ENCODE measurements at regions not wholly inside any gene's neighbourhood (a gene's known extent, or its start where the extent isn't known, plus 50 kb on each side); places are given as distances from the start of the nearest gene placed in this dataset.
A peak's percentile ranks its signal among the peaks of the same experiment; 100 is the strongest.

- DNase-seq (ENCODE audit: extremely low spot score, insufficient read length, low read depth) (no peak), FAIRE-seq (no peak)
Measured at GRCh38 chr9:71592400-71592799, 175.9 kb downstream of the CEMIP2 start.

GRCh38 chr9:71590362-71590761, 178.0 kb downstream of the CEMIP2 start:
- no peak for DNase-seq (ENCODE audit: extremely low spot score, insufficient read length, low read depth)

GRCh38 chr9:71589612-71590011, 178.7 kb downstream of the CEMIP2 start:
- no peak for DNase-seq (ENCODE audit: extremely low spot score, insufficient read length, low read depth)
- FAIRE-seq = no peak

More at GRCh38 chr9:71590362-71590761, 178.0 kb downstream of the CEMIP2 start:
- no peak for FAIRE-seq

GRCh38 chr9:71587576-71588362, 180.5 kb downstream of the CEMIP2 start:
- DNase-seq (ENCODE audit: extremely low spot score, insufficient read length, low read depth) (no peak), FAIRE-seq (no peak)

- DNase-seq (ENCODE audit: extremely low spot score, insufficient read length, low read depth) = no peak
- FAIRE-seq = no peak
Measured at GRCh38 chr9:71583792-71584191, 184.5 kb downstream of the CEMIP2 start.

DNA sequence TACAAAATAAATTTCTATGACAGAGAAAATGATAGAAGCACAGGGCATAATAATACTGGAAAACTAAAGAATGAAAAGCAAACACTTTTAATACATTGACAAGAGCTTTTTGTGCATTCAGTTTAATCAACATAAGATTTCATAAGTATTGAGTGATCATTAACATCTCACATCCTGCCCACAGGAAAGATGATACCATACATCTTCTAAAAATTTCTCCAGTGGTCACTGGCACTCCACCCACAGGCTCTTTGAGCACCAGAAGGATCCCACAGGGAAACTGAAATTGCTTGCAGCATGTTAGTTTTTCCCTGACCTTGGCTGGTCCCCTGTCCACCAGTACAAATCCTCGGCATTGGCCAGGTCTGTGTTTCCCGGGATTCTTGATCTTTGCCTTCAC, 186.0 kb downstream of the CEMIP2 start:
- no peak for DNase-seq (ENCODE audit: extremely low spot score, insufficient read length, low read depth)
- no peak for FAIRE-seq

- FAIRE-seq (no peak), DNase-seq (ENCODE audit: extremely low spot score, insufficient read length, low read depth) (no peak)
Measured at GRCh38 chr9:71581101-71581500, 187.2 kb downstream of the CEMIP2 start.

DNA sequence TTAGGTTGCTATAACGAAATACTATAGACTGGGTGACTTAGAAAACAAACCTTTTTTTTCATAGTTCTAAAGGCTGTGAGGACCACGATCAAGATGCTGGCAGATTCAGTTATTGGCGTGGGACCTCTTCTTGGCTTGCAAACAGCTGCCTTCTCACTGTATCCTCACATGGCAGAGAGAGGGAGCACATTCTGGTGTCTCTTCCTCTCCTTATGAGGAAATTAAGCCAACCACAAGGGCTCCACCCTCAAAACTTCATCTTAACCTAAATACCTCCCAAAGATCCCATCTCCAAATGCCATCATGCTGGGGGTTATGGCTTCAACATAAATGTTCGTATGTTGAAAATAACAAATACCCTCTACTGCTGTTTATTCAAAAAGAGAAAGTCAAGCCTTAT, 197.1 kb downstream of the CEMIP2 start:
- DNase-seq (ENCODE audit: extremely low spot score, insufficient read length, low read depth) (no peak), FAIRE-seq (no peak)

DNA sequence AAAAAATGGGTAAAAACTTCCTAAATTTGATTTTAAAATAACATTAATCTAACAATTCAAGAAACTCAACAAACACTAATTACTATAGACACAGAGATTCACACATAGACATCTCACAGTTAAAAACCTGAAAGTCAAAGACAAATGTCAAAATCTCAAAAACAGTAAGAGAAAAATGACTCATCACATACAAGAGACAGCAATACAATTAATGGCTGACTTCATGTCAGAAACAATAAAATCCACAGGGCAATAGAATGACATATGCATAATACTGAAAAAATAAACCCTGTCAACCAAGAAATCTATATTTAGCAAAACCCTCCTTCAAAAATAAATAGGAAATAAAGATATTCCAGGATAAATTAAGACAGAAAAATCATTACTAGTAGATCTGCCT, 200.4 kb downstream of the CEMIP2 start:
- DNase-seq (ENCODE audit: extremely low spot score, insufficient read length, low read depth) (no peak), FAIRE-seq (no peak)

- no peak for FAIRE-seq
Measured at GRCh38 chr9:71562140-71562539, 206.2 kb downstream of the CEMIP2 start.

GRCh38 chr9:71557310-71557709, 211.0 kb downstream of the CEMIP2 start:
- DNase-seq (ENCODE audit: extremely low spot score, insufficient read length, low read depth) (no peak), FAIRE-seq (no peak)

More at GRCh38 chr9:71562140-71562539, 206.2 kb downstream of the CEMIP2 start:
- DNase-seq (ENCODE audit: extremely low spot score, insufficient read length, low read depth) = no peak

DNA sequence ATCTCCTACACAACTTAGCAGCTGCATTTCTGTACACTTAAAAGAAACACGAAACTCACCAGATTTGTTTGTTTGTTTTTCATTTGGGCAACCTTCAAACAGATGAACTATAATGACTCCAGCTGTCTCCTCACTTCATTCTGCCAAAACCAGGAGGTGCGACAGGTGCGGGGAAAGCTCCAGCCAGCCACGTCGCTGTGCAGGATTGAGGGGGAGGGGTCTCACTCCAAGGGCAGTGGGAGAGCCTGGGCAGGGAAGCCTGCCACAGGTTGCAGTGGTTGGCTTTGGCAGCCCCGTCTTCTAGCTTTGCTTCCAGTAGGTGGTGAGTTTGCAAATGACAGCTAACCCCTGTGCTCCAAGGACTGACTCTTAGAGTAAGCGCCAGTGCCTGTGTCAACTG, 215.8 kb downstream of the CEMIP2 start:
- FAIRE-seq (no peak), DNase-seq (ENCODE audit: extremely low spot score, insufficient read length, low read depth) (no peak)

DNA sequence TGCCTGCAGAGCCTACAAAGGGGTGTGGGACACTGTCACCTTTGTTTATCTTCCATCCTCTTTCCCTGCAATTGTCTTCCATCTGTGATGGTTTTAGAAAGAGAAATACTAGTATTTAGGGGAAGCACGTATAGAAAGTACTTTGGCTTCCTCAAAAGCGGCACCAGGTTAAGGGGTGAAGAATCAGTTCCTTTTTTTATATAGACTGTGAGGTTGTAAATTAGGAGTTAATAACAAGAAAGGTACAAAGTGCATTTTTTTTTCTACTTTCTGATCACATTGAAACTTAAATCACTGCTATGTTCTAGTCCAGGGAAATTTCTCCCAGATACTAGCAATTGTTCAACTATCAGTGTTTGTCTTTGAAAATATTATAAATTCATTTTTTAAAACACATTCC, 219.3 kb downstream of the CEMIP2 start:
- DNase-seq (ENCODE audit: extremely low spot score, insufficient read length, low read depth) (peak; percentile 17), FAIRE-seq (peak; percentile 80)

- no peak for DNase-seq (ENCODE audit: extremely low spot score, insufficient read length, low read depth)
- FAIRE-seq = peak; percentile 26
Measured at GRCh38 chr9:71544464-71544863, 223.8 kb downstream of the CEMIP2 start.

DNA sequence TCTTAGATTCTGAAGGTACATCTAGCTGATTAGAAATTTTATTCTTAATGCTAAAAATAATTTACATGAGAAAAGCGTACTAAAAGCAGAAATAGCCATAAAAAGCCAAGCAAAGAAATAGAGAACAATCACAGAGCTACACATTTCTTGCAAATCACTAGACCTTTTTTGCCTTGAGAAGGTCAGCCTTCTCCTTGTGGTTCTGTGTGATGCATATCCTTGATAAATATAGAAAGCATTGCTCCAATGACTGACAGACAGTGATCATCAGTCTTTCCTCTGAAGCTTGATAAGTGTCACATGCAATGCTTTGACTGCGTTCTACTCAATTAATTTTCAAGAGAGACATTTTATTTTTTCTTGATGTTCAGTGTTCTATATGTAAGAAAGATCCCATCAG, 226.9 kb downstream of the CEMIP2 start:
- no peak for DNase-seq (ENCODE audit: extremely low spot score, insufficient read length, low read depth)
- FAIRE-seq = no peak

GRCh38 chr9:71524996-71525580, 243.2 kb downstream of the CEMIP2 start:
- no peak for DNase-seq (ENCODE audit: extremely low spot score, insufficient read length, low read depth)
- no peak for FAIRE-seq

- no peak for FAIRE-seq
Measured at GRCh38 chr9:71524516-71524915, 243.8 kb downstream of the CEMIP2 start.

GRCh38 chr9:71521132-71521531, 247.2 kb downstream of the CEMIP2 start:
- DNase-seq (ENCODE audit: extremely low spot score, insufficient read length, low read depth) = no peak
- no peak for FAIRE-seq

More at GRCh38 chr9:71524516-71524915, 243.8 kb downstream of the CEMIP2 start:
- DNase-seq (ENCODE audit: extremely low spot score, insufficient read length, low read depth) = no peak

- no peak for DNase-seq (ENCODE audit: extremely low spot score, insufficient read length, low read depth)
- no peak for FAIRE-seq
Measured at GRCh38 chr9:71519098-71519696, 249.1 kb downstream of the CEMIP2 start.

DNA sequence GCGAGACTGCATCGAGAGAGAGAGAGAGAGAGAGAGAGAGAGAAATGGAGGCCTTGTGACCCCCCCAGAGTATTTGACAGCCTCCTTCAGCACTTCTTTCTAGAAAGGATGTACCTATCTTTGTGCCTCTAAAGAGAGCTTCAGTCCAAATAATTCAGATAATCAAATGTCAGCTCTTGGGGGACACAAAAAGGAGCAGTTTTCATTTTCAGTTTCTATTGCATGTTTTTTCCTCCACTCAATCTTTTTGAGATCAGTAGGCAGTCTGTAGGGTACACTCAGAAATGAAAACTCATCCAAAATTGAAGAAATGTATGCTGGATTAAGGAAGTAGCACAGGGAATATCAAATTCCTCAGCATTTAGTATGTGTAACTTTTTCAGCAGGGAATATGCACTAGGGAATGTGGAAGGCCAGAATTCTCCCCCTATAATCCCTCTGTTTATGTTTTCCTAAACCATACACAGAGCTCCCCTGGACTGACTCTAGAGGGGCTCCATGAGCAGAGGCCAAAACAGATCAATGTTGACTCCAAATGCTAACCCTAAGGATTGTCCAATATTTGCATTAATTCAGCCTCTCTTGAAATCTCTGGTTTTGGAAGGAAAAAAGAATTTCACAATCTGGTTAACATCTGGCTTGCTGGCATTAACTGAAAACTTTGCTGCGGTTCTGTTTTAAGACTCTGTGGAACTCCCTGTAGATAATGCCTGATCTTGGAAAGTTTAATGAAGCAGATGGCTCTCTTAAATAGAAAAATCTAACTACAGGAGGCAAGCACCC, 250.1 kb downstream of the CEMIP2 start:
- DNase-seq (ENCODE audit: extremely low spot score, insufficient read length, low read depth) (no peak), FAIRE-seq (peak; percentile 62)

DNA sequence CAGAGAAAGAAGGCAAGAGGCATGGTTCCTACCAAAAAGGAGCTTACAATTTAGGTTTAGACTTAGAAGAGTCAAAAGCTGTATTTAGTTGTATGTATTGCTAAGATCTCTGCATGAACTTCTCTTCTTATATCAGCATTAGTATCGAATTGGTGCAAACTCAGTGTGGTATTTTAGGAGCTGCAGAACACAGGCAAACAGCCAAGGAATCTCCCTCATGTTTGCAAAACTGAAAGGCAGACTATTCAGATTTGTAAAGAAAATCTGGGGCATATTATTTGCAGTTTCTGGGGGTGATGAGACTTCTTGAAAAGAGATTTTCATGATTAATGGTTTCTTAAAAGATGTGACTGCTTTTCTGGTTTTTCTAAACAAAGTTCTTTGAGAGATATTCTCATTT, 252.7 kb downstream of the CEMIP2 start:
- DNase-seq (ENCODE audit: extremely low spot score, insufficient read length, low read depth) (no peak), FAIRE-seq (no peak)

Measured in GM18507 (cell line).